ENCODE measurements at regions not wholly inside any gene's neighbourhood (a gene's known extent, or its start where the extent isn't known, plus 50 kb on each side); places are given as distances from the start of the nearest gene placed in this dataset.

DNA sequence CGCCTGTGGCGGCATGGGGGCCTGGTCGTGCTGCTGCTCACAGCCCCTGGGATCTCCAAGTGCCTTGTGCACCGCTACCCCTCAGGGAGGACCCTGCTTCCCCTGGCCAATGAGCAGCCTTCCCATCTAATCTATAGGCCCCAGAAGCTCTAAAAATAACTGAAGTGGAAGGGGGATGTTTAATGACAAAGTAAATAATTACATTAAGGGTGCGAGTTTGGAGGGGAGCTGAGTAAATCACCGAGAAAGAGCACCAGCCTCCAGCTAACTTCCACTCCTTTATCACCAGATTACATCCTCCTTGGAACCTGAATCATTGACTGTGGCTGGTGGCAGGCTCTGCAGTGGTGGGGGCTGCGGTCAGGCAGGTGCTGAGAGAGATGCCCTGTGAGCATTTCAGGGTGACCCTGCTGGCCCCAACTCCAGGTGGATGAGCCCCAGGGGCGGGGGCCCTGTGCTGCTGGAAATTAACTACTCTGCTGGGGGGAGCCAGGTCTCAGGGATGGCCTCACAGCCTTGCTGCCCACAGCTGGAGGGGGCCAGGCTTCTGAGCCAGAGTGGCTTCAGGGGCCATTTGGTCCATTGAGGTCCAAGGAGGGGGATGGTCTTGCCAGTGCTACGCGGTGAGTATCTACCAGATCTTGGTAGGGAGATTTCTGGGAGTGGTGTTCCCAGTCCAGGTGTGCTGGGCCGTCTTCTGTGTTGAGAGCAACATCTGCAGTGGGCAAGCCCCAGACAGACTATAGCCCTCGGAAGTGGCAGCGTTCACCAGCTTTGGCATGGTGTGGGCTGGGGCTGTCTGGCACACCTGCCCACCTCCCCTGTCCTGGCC lies 74.2 kb downstream of the GLI2 start:
- DNase-seq = no peak

DNA sequence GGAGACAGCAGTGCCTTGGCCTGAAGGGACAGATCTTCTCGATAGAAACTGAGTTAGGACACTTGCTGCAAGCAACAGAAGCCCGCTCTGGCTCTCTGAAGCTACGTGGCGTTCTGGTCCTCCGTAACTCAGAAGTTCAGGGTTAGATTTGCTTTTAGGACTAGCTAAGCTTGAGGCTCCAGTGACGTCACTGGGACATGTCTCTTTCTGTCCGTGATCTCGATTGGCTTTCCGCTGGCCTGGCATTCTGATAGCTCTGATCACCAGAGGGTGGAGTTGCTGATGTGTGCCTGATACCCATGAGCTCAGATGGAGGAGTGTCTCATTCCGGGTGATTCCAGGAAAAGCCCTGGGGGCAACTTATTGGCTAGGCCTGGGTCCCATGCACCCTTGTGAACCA lies 75.0 kb downstream of the GLI2 start:
- DNase-seq = no peak

GRCh38 chr2:120812866-120813265 lies 77.2 kb downstream of the GLI2 start:
- no peak for DNase-seq

DNA sequence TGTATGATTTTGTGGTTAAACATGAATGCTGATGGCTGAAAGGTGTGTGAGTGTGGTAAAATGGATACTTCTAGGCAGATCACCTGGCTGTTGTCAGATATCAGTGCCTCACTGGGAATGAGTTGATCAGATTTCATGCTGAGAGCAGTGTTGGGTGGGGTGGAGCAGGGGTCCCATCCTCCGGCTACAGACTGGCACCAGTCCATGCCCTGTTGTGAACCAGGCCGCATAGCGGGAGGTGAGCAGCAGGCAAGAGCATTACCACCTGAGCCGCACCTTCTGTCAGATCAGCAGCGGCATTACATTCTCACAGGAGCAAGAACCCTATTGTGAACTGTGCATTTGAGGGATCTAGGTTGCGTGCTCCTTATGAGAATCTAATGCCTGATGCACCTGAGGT lies 78.7 kb downstream of the GLI2 start:
- DNase-seq = no peak

GRCh38 chr2:120815292-120815691 lies 79.6 kb downstream of the GLI2 start:
- DNase-seq = no peak

DNA sequence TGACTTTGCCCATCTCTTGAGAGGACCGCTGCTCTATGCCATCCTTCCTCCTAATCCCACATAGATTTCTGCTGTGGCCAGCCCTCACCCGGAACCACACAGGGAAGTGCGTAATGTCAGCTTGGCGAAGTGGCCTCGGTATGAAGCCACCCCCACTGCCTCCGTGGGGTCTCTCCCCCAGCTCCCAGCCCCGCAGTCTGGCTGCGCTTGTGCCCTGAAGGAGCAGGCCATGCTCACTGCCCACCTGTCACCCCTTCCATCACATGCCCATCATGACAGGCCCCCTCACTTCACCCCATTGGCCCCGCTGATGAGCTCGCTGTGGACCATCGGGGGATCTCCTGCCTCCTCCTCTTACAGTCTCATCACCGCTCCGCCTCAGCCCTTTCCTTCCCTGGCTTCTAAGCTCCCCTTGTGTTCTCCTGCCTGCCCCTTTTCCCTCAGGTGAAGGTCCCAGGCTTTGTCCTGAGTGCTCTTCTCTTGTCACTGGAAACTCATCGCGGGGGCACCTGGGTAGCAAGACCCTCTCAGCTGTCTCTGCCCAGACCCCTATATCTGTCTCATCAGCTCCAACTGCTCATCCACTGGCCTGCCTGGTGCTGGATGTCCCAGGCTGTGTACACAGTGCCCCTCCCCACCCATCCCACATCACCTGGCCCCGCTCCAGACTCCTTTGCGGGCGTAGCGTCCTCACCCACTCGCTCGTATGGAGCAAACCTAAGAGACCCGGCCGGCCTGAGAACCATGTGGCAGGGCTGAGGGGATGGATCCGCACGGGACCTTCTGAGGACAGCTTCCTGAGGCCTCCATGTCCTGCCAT lies 81.7 kb downstream of the GLI2 start:
- no peak for DNase-seq

GRCh38 chr2:120817956-120818325 lies 82.3 kb downstream of the GLI2 start:
- DNase-seq = no peak

DNA sequence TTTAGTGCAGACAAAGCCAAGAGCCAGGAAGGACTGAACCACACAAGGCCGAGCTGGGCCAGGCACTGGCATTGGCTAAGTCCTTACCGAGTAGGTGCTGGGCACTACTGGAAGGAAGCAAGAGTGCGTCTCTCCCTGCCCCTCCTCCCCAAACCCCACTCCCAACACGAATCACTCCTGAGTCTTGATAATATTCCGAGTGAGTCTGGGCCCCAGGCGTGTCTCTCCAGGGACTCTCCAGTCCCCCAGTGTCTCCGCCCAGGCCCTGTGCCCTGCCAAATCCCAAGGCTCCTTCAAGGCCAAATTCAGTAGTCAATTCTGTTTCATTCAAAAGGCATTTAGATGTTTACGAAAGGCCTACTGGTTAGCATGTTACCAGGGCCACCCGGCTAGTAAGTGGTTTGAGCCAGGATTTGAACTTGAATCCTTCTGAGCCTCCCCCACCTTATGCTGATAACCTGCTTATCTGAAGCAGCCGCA lies 82.8 kb downstream of the GLI2 start:
- no peak for DNase-seq

DNA sequence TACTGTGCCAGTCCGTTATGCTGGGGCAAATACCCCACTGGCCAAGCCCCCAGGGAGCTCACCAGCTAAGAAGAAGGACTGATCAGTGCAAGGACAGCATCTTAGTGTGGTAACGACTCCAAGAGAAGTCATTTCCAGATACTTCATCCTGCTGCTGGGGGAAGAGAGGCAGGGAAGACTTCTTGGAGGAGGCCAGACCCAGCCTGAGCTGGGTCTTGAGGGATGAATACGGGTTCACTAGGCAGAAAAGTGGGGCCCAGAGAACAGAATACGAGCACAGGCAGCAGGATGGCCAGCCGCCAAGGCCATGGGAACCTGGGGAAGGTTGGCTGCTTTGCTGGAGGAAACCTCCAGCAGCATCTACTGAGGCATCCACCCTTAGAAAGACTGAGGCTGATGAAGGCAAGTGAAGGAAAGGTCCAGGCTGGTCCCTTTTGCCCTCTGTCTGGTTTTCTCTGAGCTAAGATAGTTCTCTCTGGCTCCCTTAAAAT lies 84.1 kb downstream of the GLI2 start:
- no peak for DNase-seq

DNA sequence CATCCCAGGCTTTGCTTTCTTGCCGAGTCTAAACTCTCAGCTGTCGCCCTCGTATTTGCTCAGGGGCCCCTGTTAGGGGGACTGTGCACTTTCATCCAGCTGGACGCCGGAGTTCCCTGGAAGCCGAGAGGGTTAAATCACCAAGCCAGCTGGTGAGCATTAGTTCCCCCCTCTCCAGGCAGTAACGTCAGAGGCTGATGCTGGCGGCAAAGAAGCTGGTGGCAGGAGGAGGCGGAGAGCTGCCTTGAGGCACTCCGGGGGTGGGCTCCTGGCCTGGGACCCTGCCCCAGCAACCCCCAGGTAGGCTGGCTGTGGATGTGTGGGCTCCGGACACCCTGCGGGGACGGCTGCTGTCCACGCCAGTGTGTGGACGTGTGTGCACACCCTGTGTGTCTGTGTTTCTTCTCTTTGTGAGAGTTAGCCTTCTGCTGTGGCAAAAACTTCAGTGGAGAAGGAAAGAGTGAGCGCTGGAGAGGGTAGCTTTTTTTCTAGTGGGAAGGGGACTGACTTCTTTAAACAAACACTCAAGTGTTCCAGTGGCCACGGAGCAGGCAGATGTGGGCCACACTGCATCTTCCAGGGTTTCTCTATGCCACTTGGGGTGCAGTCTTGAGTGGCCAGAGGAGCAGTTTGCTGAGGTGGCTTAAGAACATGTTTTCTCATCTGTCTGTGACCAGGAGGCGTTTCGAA lies 84.7 kb downstream of the GLI2 start:
- DNase-seq = no peak

DNA sequence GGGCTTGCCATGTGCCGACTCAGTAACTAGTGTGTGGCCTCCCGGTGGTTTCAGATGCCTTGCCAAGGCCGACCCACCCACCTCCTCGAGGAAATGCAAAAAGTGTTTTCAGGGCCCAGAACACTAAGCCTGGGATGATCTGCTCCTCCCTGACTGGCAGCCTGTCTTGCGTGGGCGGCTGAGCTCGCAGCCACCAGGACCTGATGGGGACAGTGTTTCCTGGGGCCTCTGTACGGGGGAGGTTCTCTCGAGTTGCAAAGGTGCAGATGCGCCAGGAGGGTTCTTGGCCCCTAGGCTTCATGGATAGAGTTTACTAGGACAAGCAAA lies 85.2 kb downstream of the GLI2 start:
- no peak for DNase-seq

DNA sequence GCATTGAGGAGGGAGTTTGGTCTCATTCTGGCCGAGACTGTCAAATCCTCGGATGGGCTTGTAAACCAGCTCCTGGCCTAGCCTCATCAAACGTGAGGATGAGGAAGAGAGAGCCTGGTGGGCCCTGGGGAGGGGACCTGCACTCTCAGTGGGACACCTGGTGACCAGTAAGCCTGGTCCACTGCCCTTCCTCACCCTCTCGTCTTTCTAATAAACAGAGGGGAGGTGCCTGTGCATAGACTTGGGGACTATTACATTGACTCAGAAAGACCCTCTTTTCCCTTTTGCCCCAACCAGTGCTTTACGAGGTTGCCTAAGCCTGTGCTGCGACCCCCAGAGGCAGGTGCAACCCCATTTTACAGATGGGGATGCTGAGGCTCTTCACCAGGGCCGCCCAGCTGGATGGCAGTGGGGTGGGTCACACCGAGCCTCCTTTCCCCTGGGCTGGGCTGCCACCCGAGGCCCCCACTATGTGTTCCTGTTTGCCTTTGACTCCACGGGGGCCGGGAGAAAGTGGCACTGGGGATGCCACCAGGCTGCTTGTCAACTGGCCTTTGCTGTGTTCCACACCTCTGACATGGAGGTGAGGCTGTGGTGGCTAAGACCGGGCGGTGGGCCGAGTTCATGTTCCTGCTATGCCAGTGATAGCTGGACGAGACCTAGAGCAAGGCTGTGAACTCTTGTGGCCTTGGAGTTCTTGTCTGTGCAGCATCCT lies 85.9 kb downstream of the GLI2 start:
- no peak for DNase-seq

GRCh38 chr2:120822933-120823332 lies 87.3 kb downstream of the GLI2 start:
- DNase-seq = no peak

DNA sequence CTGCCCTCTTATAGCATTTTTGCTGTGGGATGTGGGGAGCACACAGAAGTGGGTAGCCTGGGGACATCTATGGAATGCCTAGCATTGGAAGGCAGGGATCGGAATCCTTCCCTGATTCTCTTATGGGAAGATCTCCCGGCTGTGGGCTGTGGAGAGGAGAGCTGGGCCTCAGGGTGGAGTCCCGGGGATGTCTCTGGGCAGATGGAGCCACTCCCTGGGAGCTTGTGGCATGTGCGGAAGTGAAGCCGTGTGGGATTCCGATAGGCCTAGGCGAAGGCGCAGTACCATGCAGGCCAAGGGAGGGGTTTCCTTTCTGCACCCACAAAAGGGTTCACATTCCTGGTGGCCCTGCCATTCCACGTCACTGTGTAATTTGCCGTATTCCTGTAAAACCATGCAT lies 87.9 kb downstream of the GLI2 start:
- DNase-seq = no peak

DNA sequence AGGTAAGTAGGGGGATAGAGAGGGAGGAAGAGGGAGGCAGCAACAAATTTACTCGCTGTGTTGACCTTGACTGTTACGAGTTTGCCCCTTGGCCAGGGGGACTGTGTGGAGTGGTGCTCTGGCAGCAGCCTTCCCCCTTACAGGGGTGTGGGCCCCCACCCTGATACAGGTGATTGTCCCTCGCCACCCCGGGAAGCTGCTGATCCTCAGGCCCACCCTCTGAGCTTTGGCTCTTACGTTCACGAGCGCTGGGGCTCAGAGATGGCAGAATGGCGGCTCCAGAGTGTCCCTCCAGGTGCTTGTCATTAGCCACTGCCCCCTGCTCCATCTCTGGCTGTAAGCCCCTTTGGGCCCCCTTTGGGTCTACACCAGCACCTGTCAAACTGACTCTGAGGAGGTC lies 88.6 kb downstream of the GLI2 start:
- no peak for DNase-seq

DNA sequence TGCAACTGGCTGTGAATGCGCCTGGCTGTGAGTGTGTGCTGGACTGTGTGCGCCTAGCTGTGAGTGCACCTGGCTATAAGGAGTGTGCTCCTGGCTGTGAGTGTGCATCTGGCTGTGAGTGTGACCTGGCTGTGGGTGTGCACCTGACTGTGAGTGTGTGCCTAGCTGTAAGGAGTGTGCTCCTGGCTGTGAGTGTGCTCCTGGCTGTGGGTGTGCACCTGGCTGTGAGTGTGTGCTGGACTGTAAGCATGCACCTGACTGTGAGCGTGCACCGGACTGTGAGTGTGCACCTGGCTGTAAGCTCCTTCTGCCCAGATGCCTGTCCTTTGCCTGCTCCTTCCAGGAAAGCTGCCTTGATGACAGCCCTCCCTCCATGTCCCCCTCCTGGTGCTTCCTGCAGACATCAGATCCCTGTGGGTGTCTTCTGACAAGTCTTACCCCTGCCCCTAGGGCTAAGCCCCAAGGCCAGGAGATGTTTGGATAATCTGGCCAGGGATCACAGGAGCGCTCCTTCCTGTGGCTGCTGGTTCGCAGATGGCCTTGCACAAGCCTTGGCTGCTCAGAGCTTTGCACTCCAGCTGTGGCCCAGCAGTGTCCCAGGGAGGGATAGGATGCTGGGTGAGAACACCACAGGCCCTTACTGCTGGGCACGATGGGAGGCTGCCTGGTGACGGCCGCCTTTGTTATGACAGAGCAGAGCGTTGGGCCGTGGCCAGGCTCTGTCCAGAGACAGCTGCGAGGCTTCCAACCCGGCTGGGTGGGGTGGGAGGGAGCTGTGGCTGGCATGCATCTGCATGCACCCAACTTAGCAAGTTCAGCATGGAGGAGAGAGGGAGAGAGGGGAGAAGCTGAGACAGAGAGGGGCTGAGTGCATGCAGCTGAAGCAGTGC lies 89.9 kb downstream of the GLI2 start:
- no peak for DNase-seq

- no peak for DNase-seq
Observed at GRCh38 chr2:120826260-120826648, 90.6 kb downstream of the GLI2 start.

DNA sequence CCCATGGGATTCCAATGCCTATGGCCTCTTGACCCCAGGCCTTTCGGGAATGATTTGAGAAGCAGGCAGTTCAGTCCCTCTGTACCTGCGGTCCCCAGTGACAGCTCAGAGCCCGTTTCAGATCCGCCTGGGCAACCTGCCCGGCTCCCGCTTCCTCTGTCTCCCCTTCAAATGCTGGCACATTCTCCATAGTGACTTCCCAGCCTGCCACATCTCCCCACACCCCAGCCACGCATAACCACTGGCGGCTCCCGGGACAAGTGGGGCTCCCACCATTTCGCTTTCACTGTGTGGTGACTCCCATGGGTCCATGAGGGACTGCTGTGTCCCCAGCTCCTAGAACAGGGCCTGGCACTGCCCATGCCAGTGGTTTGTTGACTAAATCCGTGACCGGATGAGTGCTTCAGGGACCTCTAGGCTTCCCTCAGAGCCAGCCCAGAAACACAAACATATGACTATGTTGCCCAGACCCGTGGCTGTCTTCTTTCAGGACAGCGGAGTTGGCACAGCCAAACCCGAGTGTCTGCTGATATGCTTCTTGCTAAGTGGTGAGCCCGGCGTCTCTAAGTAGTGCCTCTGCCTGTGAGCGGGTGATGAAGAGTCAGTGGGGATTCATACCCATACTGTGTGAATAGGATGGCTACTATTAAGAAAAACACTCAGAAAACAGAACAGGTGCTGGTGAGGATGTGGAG lies 91.2 kb downstream of the GLI2 start:
- DNase-seq = no peak

GRCh38 chr2:120828066-120828465 lies 92.4 kb downstream of the GLI2 start:
- DNase-seq = no peak

DNA sequence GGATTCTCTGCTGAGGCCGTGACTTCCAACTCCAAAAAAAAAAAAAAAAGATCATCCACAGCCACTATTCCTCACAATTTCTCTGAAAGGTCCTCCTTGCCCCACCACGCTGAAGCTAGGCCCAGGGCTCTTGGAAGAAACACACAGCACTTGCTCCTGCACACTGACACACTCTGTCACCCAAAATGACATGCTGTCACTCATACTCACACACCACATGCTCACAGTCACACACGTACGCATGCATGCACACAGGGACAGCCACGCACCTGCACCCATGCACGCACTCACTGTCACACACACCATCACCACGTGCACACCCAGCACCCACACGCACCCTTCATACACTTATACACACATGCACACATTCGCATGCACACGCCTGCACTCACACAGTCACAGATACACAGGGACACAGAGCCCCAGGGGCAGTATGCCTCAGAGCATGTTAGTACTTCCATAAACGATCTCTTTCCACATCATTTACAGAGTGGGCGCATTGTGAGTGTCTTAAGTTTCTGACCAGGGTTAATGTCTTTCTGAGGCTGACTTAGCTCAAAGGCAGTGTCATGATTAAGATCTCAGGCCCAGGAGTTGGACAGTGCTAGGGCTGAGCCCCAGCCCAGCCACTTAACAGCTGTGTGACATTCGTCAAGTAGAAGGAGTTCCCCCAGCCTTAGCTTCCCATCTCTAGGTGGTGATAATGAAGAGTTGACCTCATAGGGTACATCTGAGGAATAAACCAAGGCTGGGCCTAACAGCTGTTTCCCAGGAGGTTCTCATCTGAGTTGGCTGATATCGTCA lies 93.4 kb downstream of the GLI2 start:
- no peak for DNase-seq
